ENCODE measurements at regions not wholly inside any gene's neighbourhood (a gene's known extent, or its start where the extent isn't known, plus 50 kb on each side); places are given as distances from the start of the nearest gene placed in this dataset.

DNA sequence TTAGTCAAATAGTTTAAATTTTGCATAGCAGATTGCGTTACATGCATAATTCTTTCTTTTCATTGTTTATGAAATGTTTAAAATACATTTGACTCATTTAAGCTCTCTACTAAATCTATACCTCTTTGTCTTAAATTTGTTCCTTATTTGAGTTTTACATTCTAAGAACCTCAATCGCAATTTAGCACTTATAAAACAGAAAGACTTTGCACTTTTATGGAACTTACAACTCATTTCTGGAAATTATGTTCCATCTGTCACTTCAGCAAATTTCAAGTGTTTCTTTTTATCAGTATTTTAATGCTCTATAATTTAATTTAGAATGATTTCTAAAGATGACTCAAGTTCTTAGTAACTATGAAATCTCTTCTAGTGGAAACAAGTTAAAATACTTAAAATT, 1505.8 kb upstream of the SPRY2 start:
- DNase-seq (no peak), ATAC-seq (no peak)
- TF ChIP-seq, protein P1, sequence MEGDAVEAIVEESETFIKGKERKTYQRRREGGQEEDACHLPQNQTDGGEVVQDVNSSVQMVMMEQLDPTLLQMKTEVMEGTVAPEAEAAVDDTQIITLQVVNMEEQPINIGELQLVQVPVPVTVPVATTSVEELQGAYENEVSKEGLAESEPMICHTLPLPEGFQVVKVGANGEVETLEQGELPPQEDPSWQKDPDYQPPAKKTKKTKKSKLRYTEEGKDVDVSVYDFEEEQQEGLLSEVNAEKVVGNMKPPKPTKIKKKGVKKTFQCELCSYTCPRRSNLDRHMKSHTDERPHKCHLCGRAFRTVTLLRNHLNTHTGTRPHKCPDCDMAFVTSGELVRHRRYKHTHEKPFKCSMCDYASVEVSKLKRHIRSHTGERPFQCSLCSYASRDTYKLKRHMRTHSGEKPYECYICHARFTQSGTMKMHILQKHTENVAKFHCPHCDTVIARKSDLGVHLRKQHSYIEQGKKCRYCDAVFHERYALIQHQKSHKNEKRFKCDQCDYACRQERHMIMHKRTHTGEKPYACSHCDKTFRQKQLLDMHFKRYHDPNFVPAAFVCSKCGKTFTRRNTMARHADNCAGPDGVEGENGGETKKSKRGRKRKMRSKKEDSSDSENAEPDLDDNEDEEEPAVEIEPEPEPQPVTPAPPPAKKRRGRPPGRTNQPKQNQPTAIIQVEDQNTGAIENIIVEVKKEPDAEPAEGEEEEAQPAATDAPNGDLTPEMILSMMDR (IDR thresholded peaks at IDR 0.05) = no peak
- H3K36me3 ChIP-seq = no peaks in the 10 kb centered on the region
- H3K27me3 ChIP-seq = no peaks in the 10 kb centered on the region
- no peaks in the 10 kb centered on the region for H3K9me3 ChIP-seq
- H3K4me1 ChIP-seq = no peaks in the 10 kb centered on the region
- intact Hi-C loops (cut with DNase I) = no loop called here
- H3K4me3 ChIP-seq = no peak overlapping the region
- no peak overlapping the region for H3K27ac ChIP-seq

GRCh38 chr13:81821259-81821658, 1480.3 kb upstream of the SPRY2 start:
- H3K27ac ChIP-seq = no peak overlapping the region
- TF ChIP-seq, protein P1 (IDR thresholded peaks at IDR 0.05) = no peak
- no peak for DNase-seq
- no peak for ATAC-seq
- peaks cover 7% of the 10 kb centered on the region for H3K9me3 ChIP-seq
- no peaks in the 10 kb centered on the region for H3K4me1 ChIP-seq
- intact Hi-C loops (cut with DNase I) = no loop called here
- H3K36me3 ChIP-seq = no peaks in the 10 kb centered on the region
- no peaks in the 10 kb centered on the region for H3K27me3 ChIP-seq
- no peak overlapping the region for H3K4me3 ChIP-seq

GRCh38 chr13:81800433-81800832, 1459.5 kb upstream of the SPRY2 start:
- H3K27me3 ChIP-seq = no peaks in the 10 kb centered on the region
- H3K4me1 ChIP-seq = no peaks in the 10 kb centered on the region
- H3K36me3 ChIP-seq = no peaks in the 10 kb centered on the region
- no peak overlapping the region for H3K27ac ChIP-seq
- DNase-seq (no peak), ATAC-seq (peak; percentile 83)
- H3K9me3 ChIP-seq = no peaks in the 10 kb centered on the region
- H3K4me3 ChIP-seq = no peak overlapping the region
- intact Hi-C loops (cut with DNase I) = no loop called here
- TF ChIP-seq, protein P1 (IDR thresholded peaks at IDR 0.05) = no peak

DNA sequence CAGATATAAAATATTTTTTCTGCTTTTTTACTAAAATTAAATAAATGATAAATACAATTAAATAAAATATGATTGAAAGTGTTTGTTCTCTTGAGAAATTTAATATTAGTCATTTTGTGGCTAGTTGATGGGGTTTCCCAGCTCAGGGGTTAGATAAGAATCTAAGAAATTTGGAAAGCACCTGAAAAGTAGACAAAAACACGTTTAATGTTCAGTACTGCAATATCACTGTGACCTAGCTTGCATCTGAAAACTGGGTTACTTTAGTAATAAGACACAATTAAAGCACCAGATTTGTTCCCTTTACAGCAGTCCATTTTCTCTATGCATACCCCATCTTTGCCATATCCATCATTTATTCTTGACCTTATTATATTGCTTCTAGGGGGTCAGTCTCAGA, 1454.8 kb upstream of the SPRY2 start:
- H3K4me1 ChIP-seq = no peaks in the 10 kb centered on the region
- ATAC-seq (no peak), DNase-seq (no peak)
- H3K36me3 ChIP-seq = no peaks in the 10 kb centered on the region
- no peak overlapping the region for H3K4me3 ChIP-seq
- H3K9me3 ChIP-seq = no peaks in the 10 kb centered on the region
- intact Hi-C loops (cut with DNase I) = no loop called here
- no peaks in the 10 kb centered on the region for H3K27me3 ChIP-seq
- TF ChIP-seq, protein P1 (IDR thresholded peaks at IDR 0.05) = no peak
- no peak overlapping the region for H3K27ac ChIP-seq

DNA sequence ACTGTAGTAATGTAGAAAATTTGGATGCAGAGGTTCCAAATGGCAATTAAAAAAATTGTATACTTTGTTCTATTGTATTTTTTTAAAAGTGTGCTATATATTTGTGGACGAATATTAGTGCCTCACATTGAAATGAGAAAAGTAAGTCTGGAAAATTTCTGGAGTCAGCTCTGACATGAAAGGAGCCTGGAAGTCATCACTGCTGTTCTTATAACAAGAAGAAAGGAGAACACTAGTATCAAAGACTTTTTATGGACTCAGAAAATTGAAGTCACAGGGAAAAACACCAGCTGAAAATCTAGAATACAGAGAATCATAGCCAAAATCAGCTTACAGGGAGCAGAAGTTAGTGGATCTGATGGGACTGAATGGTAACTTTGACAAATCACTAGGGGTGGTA, 1450.7 kb upstream of the SPRY2 start:
- ATAC-seq = no peak
- H3K36me3 ChIP-seq = no peaks in the 10 kb centered on the region

DNA sequence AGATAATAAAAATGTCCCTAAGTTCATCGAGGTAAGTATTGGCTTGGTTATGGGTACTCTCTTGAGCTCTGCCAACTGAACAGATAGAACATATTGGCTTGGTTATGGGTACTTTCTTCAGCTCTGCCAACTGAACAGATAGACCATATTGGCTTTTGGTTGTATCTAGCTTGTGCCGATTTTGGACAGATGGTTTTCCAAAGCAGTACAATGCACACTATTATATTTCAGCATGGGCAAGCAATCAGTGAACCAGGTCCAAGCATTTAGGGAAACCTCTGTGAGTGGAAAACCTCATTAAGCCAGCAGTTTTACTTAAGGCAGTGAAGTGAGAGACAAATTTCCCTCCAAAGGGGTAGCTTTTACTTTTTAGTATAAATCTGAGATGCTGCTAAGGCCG, 1440.5 kb upstream of the SPRY2 start:
- Histone ChIP-seq H3K36me3 (no peaks in the 10 kb centered on the region), H3K27me3 (no peaks in the 10 kb centered on the region), H3K4me3 (no peak overlapping the region), H3K27ac (no peak overlapping the region), H3K4me1 (no peaks in the 10 kb centered on the region), H3K9me3 (peaks cover 4% of the 10 kb centered on the region)
- DNase-seq (no peak), ATAC-seq (no peak)
- TF ChIP-seq, protein P1 (IDR thresholded peaks at IDR 0.05) = no peak
- intact Hi-C loops (cut with DNase I) = no loop called here

More for the DNA sequence above, 1450.7 kb upstream of the SPRY2 start:
- no peaks in the 10 kb centered on the region for H3K9me3 ChIP-seq
- intact Hi-C loops (cut with DNase I) = no loop called here
- DNase-seq = no peak
- no peaks in the 10 kb centered on the region for H3K27me3 ChIP-seq
- no peak overlapping the region for H3K27ac ChIP-seq
- H3K4me3 ChIP-seq = no peak overlapping the region
- no peaks in the 10 kb centered on the region for H3K4me1 ChIP-seq
- TF ChIP-seq, protein P1 (IDR thresholded peaks at IDR 0.05) = no peak
